ENCODE measurements at regions not wholly inside any gene's neighbourhood (a gene's known extent, or its start where the extent isn't known, plus 50 kb on each side); places are given as distances from the start of the nearest gene placed in this dataset.
"Not testable (repeated sequence)": the region's sequence is repeated elsewhere in the genome, so short reads cannot be mapped to it uniquely, and the experiment has no call there.

DNA sequence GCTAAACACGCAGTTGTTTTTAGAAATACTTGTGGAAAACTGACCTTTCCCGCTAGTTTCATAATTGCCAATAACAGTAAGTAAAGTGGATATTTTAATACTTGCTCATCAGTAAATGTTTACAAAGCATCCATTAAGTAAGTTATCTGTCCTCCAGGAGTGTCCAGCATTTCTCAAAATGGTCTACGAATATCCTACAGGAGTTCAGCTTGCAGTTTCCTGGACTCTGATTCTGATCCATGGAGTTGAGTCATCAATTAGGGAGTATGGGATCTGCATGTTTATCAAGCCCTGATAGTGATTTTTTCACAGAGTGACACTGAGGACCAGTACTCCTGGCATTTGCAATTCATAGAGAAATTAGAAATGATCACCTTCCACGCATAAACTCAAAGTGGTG is 325.2 kb upstream of the AADAT start:
- DNase-seq (ENCODE audit: low spot score): no peak

DNA sequence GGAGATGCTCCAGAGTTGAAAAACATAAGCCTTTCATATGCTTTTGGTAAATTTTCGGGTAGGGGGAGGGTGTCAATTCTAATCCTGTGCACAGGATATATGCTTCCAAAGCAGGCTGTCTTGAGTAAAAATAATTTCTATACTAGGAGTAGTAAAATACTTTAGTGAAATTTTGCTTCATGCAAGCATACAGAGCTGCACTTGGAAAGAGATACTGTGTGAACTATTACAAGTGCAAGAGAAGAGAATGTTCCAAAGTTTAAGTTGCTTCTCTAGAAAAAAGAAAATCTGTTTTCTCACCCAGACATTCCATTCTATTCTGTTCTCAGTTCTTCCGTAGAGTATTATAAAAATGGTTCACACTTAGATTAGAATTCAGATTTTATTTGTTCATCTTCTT is 324.6 kb upstream of the AADAT start:
- DNase-seq (ENCODE audit: low spot score): no peak

DNA sequence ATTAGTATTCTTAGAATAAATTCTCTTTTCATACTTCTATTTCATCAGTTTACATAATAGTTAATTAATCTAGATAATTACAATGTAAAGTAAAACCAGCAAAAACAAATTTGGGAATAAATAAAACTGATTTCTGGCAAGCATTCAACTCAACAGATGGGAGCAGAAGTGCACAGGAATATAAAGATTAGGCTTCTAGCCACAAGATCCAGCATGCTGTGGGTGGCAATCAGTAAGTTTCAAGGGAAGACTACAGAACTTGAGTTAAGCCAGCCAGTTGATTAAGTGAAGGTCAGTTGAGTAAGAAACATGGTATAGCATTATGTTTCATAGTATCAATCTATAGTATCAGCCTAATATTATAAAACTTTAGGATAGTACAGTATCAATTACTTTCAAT is 324.2 kb upstream of the AADAT start:
- no peak for DNase-seq (ENCODE audit: low spot score)

DNA sequence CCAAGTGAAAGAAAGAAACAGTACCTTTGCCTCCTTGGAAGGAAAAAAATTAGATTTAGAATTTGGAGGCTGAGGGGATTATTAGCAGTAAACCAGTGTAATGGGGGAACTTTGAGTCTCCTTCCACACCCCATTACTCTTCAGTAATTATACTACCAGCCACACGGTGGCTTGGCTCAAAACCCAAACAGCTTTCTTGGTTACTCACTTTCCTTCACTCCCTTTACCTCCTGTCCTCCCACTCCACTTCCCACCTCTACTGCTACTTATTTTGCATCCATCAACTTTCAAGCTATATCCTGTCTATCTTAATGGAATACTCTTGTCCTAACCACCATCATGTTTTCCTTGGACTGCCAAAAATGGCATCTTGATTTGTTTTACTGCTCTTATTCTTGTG is 310.6 kb upstream of the AADAT start:
- no peak for DNase-seq (ENCODE audit: low spot score)

DNA sequence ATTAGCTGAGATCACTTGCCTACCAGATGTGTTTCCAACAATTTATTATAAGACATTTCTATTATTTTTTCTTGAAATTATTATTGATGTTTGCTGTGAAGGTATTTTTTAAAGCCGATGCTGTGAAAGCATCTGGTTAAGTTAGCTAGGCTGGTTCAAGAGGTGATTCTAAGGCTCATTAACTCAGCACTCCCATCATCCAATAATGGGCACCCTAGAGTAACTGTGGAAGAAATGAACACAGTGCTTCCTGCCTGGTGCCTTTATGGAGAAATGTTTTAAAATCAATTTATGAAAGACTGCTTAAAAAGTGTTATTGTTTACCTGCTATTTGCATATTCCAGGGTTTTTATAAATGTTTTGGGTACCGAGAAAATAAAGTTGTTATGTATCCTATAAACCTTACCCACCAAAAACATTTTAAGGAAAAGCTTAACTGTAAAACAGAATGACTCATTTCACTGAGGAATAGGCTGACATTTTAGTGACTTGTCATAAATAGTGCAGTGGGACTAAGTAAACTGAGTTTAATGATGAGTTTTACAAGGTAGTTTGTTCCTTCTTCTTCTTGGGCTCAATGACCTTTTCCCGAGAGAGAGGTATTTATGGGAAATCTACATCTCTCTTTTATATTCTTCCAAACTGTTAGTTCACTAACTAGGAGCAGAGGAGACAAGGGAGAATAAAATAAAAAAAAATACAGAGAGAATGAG is 310.0 kb upstream of the AADAT start:
- no peak for DNase-seq (ENCODE audit: low spot score)

DNA sequence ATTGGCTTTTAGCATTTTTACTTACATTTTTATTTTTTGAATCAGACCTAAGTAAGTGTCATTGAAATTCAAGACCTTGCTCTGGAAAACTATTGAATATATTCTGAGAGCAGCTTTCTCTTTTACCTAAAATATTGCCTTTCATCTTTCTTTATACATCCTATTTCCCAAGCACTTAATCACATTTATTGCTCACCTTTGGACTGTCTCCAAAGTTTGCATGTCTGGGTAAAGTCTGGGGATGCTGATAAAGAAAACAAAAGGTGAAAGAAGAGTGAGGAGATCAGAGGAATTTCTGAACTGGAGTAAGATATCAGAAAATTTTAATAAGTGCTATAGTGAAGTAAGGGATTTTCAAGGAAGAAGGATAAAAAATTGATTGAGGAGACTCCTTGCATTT is 308.5 kb upstream of the AADAT start:
- DNase-seq (ENCODE audit: low spot score): no peak

DNA sequence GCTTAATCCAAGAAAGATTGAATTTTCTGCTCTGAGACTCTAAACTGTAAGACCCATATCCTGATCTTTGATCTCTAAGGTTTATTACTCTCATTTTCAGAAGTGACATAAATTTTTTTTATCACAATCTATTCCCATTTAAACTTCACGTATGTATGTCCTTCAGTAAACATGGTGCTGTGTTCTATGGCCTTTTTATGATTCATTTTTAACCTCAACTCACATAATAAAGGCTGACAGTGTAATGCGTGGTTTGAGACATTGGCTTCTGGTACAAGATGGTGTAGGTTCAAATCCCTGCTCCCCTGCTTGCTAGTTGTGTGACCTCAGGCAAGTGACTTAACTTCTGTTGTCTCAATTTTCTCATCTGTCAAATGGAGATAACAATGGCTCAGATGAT is 306.0 kb upstream of the AADAT start:
- no peak for DNase-seq (ENCODE audit: low spot score)

DNA sequence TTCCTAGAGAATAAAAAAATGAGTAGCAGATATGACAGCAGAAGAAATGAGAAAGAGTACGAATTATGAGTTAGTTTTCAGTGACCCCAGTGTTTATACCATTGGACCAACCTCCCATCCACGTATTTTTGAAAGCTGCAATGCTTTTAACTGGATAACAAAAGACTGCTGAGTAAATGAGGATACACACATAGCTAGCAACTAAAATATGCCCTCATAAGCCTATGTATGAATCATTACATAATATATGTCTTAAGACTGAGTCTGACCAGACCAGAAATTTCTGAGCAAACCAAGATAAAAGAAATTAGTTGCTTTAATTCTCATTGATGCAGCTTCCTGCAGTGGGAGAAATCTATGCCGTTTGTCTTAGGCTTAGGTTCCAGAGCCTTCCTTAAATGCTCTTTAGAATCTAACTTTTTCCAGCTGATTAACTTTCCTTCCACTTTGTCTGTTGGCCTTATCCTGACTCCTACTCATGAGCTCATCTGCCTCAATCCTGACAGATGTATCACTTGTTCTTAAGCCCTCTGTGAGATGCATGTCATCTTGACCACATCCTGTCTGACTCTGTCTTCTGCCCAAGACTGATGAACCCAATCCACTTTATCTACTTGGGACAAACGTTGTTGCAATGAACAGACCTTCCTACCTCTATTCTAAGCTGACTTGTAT is 301.4 kb upstream of the AADAT start:
- no peak for DNase-seq (ENCODE audit: low spot score)

DNA sequence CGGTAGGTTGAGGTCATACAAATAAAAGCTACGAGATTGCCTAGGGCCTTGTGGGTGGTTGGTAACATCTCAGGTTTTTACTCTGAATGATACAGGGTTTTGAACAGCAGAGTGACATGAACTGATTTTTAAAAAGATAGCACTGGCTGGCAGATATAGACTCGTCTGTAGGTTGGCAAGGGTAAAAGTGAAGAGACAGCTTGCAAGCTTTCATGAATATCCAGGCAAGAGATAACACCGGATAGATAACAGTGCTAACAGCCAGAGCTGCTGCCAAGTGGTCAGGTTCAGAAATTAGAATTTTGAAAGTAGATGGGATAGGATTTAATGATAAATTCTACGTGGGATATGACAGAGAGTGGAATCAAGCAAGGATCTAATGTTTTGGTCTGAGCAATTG is 299.7 kb upstream of the AADAT start:
- no peak for DNase-seq (ENCODE audit: low spot score)

DNA sequence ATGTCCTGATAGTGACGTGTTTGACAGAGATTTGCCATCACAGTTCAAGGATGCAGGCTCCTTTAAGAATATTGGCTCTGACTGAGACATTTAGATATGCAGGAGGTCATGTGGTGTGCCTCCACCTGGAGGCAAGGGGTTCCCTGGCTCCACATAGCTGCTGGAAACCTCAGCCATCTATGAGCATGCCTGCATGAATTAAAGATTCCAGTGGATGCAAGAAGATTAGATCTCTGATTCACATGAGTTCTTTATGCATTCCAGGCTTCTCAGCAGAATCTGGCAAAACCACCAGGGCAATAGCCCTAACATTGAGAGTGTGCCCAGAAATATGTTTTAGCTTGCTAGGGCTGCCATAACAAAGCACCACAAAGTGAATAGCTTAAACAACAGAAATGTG is 298.5 kb upstream of the AADAT start:
- no peak for DNase-seq (ENCODE audit: low spot score)

DNA sequence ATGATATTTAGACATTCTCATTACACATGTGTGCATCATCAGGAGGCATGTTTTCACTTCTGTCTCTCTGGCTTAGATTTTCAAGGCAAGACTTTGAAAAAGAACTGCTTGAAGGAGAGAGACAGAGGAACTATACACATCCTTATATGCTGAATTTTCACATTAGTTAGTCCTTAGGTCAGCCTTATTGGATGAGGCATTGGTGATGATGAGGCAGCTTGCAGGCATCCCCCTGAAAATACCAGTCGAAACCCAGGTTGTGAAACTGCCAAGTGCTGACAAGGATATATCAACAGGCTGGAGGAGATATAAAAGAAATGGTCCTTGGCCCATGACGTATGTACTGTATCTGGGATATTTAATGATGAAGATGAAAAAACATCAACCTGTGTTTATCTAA is 297.2 kb upstream of the AADAT start:
- no peak for DNase-seq (ENCODE audit: low spot score)

DNA sequence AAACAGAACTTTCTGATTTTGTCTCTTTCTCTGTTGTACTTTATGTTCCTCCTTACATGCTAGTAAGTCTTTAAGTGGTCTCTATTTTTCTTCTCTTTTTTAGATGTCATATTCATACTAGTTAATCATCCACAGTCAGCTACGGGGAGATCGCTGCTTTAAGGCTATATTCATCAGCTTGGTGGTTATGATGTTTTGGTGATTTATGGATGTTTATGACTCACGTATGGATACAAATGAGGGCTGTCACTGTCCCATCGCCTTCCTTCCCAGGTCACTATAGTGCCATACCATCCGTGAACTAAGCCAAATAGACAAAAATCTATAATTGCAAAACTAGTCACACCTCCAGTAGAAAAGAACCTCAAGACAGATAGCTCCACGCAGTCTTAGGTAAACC is 296.8 kb upstream of the AADAT start:
- DNase-seq (ENCODE audit: low spot score): no peak

DNA sequence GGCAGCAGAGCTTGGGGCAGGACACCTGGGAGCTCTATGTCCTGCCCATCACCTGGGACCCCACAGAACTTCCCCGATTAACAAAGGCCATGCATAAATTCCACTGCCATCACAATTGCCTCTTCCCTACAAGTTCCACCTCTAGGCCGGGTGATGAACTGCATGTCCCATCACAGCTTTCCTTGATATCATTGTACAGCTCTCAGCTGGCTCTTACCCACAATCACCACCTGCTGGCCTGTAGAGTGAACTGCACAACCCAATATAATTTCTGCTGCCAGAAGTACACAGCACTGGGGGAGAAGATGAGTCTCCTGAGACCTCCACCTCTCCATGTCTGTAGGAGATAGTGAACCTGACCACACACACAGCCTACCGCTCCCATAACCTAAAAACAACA is 285.0 kb upstream of the AADAT start:
- DNase-seq (ENCODE audit: low spot score): no peak

DNA sequence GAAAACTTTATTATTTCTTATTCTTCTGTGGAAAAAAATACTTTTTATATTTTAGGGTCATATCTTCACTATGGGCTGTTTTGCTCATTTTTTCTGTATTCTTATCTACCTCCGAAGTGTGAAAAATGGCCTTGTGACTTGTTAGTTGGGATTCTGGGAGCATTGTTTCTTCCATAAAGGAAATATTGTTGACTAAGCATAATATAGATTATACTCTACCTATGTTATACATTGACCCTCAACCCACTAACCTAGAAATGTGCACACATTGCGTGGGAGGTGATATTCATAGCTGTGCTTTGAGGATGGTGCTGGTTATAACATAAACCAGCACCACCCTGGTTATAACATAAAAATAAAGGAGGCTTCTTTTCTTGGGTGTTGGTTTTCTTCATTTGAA is 259.2 kb upstream of the AADAT start:
- DNase-seq (ENCODE audit: low spot score): no peak

DNA sequence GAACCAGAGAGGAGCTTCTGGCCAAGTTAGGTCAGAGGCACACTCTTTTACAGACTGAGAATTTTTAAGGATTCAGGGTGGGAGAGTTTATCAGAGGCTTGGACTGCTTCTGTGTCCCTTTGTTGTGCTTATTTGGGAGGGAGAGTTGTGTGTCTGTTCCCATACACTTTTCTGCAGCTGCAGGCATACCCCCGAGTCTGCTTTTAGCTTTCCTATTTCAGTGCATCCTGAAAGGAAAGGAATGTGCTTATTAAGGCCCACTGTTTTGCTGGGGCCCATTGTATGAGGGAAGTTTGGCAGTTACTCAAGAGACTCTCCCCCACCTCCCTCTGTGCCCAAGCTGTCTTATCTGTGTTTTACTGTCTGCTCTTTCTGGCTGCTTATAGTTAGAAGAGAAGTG is 257.4 kb upstream of the AADAT start:
- not testable (repeated sequence) for DNase-seq (ENCODE audit: low spot score)

DNA sequence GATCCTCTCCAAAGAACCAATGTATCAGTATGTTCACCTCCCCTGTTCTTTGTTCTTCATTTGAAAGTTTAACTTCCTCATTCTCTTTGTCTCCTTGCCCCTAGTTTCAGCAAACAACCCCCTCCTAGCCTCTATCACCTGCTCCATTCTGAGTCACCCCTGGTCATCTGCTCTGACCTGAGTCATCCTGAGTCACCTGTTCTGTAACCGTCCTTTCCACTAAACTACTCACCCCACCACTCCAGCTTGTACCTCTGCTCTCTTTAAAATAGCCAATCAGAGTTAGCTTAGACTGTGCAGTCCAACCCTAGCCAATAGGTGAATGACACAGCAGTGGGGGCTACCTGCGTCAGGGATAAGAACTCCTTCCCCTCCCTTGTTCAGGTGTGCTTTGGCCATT is 249.8 kb upstream of the AADAT start:
- DNase-seq (ENCODE audit: low spot score): no peak

DNA sequence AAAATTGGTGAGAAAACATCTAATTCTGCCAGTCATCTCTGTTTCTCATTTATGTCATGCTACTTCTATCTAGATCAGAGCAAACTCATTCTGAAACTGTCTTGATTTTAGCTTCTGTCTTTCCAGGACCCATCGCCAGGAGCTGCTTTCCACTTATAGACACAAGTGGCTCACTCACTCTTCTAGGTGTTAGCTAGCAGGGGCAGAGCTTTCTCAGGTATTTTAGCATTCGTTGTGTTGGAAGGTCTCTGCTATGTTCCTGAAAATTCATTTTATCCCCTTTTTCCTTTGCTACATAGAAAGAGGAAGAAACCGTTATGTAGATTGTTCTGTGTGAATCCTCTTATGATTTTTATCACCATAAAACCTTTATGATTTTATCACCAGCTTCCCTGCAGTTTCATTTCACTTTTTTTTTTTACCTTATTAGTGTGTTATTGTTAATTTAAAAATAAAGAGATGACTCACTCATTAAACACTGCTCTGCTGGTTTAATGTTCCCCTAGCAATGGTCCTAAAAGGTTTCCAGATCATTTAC is 246.6 kb upstream of the AADAT start:
- DNase-seq (ENCODE audit: low spot score): no peak

DNA sequence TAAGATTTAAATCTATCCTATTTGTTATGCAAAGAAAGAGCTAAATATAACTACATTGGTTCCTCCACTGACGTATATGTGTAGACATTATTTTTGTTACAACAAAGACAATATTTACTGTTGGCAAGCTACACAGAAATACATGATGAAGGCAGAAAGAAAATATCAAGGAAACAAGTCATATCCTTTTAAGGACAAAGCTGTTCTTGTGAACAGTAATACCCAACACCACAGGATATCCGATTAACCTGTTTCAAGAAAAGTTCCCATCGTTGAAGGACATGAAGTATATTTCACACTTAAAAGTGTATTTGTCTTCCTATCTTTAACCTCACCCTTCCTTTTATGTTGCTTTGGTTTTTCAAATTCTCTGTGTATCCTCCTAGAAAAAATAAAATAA is 235.8 kb upstream of the AADAT start:
- DNase-seq (ENCODE audit: low spot score): no peak

DNA sequence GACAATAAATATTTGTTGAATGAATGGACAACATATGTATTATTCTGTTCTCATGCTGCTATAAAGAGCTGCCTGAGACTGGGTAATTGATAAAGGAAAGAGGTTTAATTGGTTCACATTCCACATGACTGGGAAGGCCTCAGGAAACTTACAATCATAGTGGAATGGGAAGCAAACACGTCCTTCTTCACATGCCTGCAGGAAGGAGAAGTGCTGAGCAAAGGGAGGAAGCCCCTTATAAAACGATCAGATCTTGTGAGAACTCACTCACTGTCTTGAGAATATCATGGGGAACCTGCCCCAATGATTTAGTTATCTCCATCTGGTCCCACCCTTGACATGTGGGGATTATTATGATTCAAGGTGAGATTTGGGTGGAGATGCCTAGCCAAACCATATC is 233.9 kb upstream of the AADAT start:
- no peak for DNase-seq (ENCODE audit: low spot score)

DNA sequence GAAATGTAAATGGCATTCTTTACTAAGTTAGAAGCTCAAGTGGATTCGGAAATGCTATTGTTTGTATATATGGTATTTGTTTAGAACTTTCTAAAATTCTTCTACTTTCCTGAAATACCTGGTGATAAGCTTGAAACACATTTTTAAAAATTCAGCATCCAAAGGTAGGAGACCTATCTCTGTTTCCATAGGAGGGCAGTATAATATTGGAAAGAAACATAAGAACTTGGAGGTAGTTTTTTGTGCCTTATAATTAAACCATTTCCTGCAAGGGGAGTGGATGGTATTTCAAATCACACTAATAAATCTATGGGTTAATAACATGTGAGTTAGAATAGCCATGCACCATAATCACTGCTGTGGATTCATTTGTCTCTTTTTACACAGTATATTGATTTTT is 217.4 kb upstream of the AADAT start:
- DNase-seq (ENCODE audit: low spot score): no peak

DNA sequence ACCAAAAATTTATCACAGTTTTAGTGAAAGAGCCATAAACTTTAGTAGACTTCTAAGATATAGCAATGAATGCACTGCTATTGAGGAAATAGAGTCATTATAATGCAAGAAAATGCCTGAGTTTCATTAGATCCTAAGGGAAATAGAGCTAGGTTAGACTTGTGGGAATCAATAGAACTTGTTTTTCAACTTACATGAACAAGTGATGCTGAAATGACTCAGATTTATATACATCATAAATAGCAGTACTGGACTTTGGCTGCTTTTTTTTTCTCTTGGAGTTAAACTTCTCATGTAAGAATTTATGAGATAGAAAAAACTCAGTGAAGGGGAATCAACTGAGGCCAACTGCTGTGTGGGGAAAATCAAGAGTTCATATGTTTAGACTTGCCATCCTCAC is 216.5 kb upstream of the AADAT start:
- DNase-seq (ENCODE audit: low spot score): no peak

DNA sequence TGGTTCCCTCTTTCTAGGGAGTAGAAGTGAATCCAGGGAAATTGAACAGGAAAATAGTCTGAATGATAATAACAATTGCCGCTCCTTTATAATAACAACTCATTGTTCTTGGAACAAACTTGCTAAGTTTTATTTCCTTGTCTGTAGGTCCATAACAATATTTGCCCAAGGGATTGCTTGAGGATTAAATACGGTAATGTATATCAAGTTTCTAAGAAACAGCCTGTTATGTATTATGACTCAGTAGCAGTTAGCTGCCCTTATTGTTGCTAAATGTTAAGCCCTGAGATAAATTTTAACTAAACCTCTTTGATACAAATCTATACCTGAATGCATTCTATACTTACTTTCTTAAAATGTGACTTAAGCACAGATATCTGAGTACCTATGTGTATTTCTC is 215.9 kb upstream of the AADAT start:
- no peak for DNase-seq (ENCODE audit: low spot score)

DNA sequence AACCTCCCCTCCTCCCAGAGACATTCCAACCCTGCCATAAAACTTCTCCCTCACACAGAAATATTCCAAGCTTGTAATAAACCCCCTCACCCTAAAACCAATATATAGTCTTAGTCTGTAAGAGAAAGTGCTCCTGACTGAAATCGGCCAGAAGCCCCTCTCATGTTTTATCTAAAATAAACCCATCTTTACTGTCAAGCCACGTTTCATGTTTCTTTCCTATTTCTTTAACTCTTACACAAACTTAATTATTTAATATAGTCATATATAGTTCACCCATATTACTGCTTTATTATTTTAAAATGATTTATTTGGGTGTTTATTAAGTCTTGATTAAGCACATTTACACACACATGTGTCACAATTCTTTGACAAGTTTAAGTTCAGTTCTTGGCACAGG is 191.3 kb upstream of the AADAT start:
- DNase-seq (ENCODE audit: low spot score): no peak

DNA sequence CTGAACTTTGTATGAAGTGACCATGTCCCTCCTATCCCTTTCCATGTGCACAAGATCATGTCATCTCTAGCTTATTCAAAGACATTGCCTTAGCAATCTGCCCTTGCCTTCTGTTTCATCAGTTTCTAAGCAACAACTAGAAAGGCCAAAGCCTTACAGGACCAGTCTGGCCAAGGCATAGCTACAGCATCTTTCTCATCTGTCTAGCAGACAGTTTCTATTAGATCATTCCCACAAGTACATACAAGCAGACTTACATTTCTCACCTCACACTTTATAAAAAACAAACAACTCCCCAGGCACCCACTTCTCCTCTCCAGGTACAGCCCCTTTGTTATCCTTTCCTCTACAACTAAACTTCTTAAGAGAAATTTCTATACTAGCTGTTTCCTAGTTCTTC is 188.7 kb upstream of the AADAT start:
- no peak for DNase-seq (ENCODE audit: low spot score)
